ENCODE measurements at regions not wholly inside any gene's neighbourhood (a gene's known extent, or its start where the extent isn't known, plus 50 kb on each side); places are given as distances from the start of the nearest gene placed in this dataset.

- no peak for ATAC-seq (ENCODE audit: low read depth)
These were observed 102.9 kb downstream of the MTNR1B start for GRCh38 chr11:93072229-93072914.

More at GRCh38 chr11:93072229-93072914, 102.9 kb downstream of the MTNR1B start:
- Histone ChIP-seq H3K9me3 (ENCODE audit: control insufficient read depth, insufficient read depth, low read length) (no peaks in the 10 kb centered on the region), H2AFZ (replicated peaks; ENCODE audit: low read length, poor library complexity) (no peak overlapping the region), H2AK5ac (ENCODE audit: low read depth, low read length) (no peak overlapping the region), H2BK120ac (ENCODE audit: low read depth, low read length) (no peak overlapping the region), H4K5ac (ENCODE audit: low read depth, low read length) (no peak overlapping the region), H3K4ac (ENCODE audit: low read depth, low read length) (no peak overlapping the region), H4K8ac (ENCODE audit: low read depth in 2 of 2, low read length in 2 of 2) (no peak overlapping the region), H3K79me1 (ENCODE audit: low read depth in 1 of 2, low read length in 2 of 2) (no peaks in the 10 kb centered on the region), H2BK15ac (ENCODE audit: low read depth, low read length) (no peak overlapping the region), H3K56ac (ENCODE audit: extremely low read depth, insufficient read depth, low read length) (no peak overlapping the region), H3K4me3 (ENCODE audit: insufficient read depth, low read depth, low read length) (no peak overlapping the region), H2AK9ac (replicated peaks; ENCODE audit: low read depth, low read length, poor library complexity) (no peak overlapping the region), H3K4me1 (ENCODE audit: control insufficient read depth, insufficient read depth, low read length) (no peaks in the 10 kb centered on the region), H3K23ac (ENCODE audit: low read depth, low read length) (no peak overlapping the region), H3K9ac (ENCODE audit: low read depth, low read length) (no peak overlapping the region), H3K18ac (ENCODE audit: low read depth, low read length) (no peak overlapping the region), H4K20me1 (ENCODE audit: insufficient read depth, low read length) (no peaks in the 10 kb centered on the region), H2BK5ac (ENCODE audit: low read depth, low read length, poor library complexity, severe bottlenecking) (no peak overlapping the region), H4K91ac (ENCODE audit: insufficient read depth, low read depth, low read length) (no peak overlapping the region), H3K27ac (ENCODE audit: insufficient read depth, low read length) (no peak overlapping the region), H2BK20ac (ENCODE audit: low read depth, low read length) (no peak overlapping the region), H3K9me1 (ENCODE audit: insufficient read depth, low read length) (no peaks in the 10 kb centered on the region), H3K14ac (replicated peaks; ENCODE audit: low read depth, low read length) (no peak overlapping the region), H3K4me2 (ENCODE audit: low read depth, low read length) (no peak overlapping the region), H3K36me3 (ENCODE audit: control insufficient read depth, insufficient read depth, low read length) (no peaks in the 10 kb centered on the region), H3K27me3 (ENCODE audit: control insufficient read depth, insufficient read depth, low read length) (no peaks in the 10 kb centered on the region)
- ChIA-PET CTCF (interaction anchor here (0.5 to 0.6 kb wide), 2 partner anchors 62 to 136 kb away, joined by 3 read pairs; no protein-coding TSS in a partner anchor), POLR2A (ENCODE audit: unreplicated experiment) (no interaction called here)
- intact Hi-C loops (cut with micrococcal nuclease) (no loop called here), in situ Hi-C loops (cut with MboI; ENCODE audit: low sequenced_read_pairs) (no loop called here), dilution Hi-C loops (cut with HindIII; ENCODE audit: low sequenced_read_pairs, unreplicated experiment) (no loop called here)
- no CpG with 5 or more reads among the region's 1 CpG for WGBS, 2 experiments (ENCODE audit: extremely low coverage in 2 of 2, insufficient read length in 1 of 2)
- TF ChIP-seq POLR2A (IDR thresholded peaks at IDR 0.05; ENCODE audit: low read depth, low read length) (no peak), CHD1 (IDR thresholded peaks at IDR 0.05; ENCODE audit: low read depth, low read length) (no peak), SMC3 (IDR thresholded peaks at IDR 0.05; ENCODE audit: low read depth, low read length) (no peak), NFE2L2 (IDR thresholded peaks at IDR 0.05; ENCODE audit: low read depth, low read length) (no peak), RCOR1 (IDR thresholded peaks at IDR 0.05; ENCODE audit: insufficient replicate concordance, low read length) (no peak), USF2 (IDR thresholded peaks at IDR 0.05; ENCODE audit: low read depth, low read length) (no peak), RAD21 (IDR thresholded peaks at IDR 0.05; ENCODE audit: low read length) (no peak), RFX5 (IDR thresholded peaks at IDR 0.05; ENCODE audit: low read depth, low read length) (no peak), MAZ (IDR thresholded peaks at IDR 0.05; ENCODE audit: borderline replicate concordance, low read depth, low read length) (no peak), BHLHE40 (IDR thresholded peaks at IDR 0.05; ENCODE audit: low read depth, low read length) (no peak), CEBPB (IDR thresholded peaks at IDR 0.05; ENCODE audit: low read depth, low read length) (no peak), MXI1 (IDR thresholded peaks at IDR 0.05; ENCODE audit: borderline replicate concordance, low read depth, low read length) (no peak), MAFK (IDR thresholded peaks at IDR 0.05; ENCODE audit: low read depth, low read length) (no peak), FOS (IDR thresholded peaks at IDR 0.05; ENCODE audit: low read depth, low read length) (no peak)
- TF ChIP-seq, protein P1, sequence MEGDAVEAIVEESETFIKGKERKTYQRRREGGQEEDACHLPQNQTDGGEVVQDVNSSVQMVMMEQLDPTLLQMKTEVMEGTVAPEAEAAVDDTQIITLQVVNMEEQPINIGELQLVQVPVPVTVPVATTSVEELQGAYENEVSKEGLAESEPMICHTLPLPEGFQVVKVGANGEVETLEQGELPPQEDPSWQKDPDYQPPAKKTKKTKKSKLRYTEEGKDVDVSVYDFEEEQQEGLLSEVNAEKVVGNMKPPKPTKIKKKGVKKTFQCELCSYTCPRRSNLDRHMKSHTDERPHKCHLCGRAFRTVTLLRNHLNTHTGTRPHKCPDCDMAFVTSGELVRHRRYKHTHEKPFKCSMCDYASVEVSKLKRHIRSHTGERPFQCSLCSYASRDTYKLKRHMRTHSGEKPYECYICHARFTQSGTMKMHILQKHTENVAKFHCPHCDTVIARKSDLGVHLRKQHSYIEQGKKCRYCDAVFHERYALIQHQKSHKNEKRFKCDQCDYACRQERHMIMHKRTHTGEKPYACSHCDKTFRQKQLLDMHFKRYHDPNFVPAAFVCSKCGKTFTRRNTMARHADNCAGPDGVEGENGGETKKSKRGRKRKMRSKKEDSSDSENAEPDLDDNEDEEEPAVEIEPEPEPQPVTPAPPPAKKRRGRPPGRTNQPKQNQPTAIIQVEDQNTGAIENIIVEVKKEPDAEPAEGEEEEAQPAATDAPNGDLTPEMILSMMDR (conservative IDR thresholded peaks at IDR 0.05; ENCODE audit: low read depth, low read length): no peak
- TF ChIP-seq, protein P2, sequence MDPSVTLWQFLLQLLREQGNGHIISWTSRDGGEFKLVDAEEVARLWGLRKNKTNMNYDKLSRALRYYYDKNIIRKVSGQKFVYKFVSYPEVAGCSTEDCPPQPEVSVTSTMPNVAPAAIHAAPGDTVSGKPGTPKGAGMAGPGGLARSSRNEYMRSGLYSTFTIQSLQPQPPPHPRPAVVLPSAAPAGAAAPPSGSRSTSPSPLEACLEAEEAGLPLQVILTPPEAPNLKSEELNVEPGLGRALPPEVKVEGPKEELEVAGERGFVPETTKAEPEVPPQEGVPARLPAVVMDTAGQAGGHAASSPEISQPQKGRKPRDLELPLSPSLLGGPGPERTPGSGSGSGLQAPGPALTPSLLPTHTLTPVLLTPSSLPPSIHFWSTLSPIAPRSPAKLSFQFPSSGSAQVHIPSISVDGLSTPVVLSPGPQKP (IDR thresholded peaks at IDR 0.05; ENCODE audit: borderline replicate concordance, low read depth, low read length): no peak
- no TSS peak for BruUV-seq (replicated peaks)
- DNase-seq: no peak

Measured in IMR-90 (cell line).